ENCODE measurements at regions not wholly inside any gene's neighbourhood (a gene's known extent, or its start where the extent isn't known, plus 50 kb on each side); places are given as distances from the start of the nearest gene placed in this dataset.

DNA sequence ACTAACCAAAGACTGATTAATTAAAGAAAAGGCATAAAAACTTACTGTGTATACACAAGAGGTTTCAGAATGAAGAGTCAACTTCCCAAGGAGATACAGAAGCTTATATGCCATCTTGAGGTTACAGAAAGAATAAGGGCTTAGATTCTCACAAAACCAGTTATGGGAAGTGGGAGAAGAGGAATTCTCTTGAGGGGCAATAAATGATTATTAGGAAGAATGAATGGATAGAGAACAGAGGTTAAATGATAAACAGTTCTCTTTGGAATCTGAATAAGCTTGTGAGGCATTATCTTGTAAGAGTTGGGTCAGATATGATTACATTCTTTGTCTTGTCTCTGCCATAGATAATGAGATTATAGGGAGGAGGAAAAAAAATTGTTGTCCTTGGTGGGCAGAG, 126.7 kb upstream of the SPATA16 start:
- TF ChIP-seq EZH2 (IDR thresholded peaks at IDR 0.05; ENCODE audit: insufficient read depth, poor library complexity, severe bottlenecking) (no peak), EZH2phosphoT487 (IDR thresholded peaks at IDR 0.05; ENCODE audit: insufficient read depth, low read depth) (no peak)
